DND-41 (cell line): ENCODE measurements at regions not wholly inside any gene's neighbourhood (a gene's known extent, or its start where the extent isn't known, plus 50 kb on each side); places are given as distances from the start of the nearest gene placed in this dataset.

Source experiments
- EZH2 ChIP-seq: IDR thresholded peaks from 3 replicates; pipeline ENCODE4 v1.6.1; 2012; ENCODE audit warnings: borderline replicate concordance, low read depth, mild to moderate bottlenecking, moderate library complexity, low read length, inconsistent platforms; ENCODE audit not compliant: severe bottlenecking
- TF ChIP-seq, protein P1 (sequence below): IDR thresholded peaks from 2 replicates; pipeline ENCODE4 v1.5.1; 2012; ENCODE audit warnings: borderline replicate concordance, low read length, moderate library complexity, mild to moderate bottlenecking; ENCODE audit not compliant: poor library complexity, severe bottlenecking; ENCODE audit errors: extremely low read depth

GRCh38 chr2:195251214-195251613 lies 405.8 kb upstream of the SLC39A10 start:
- TF ChIP-seq, protein P1, sequence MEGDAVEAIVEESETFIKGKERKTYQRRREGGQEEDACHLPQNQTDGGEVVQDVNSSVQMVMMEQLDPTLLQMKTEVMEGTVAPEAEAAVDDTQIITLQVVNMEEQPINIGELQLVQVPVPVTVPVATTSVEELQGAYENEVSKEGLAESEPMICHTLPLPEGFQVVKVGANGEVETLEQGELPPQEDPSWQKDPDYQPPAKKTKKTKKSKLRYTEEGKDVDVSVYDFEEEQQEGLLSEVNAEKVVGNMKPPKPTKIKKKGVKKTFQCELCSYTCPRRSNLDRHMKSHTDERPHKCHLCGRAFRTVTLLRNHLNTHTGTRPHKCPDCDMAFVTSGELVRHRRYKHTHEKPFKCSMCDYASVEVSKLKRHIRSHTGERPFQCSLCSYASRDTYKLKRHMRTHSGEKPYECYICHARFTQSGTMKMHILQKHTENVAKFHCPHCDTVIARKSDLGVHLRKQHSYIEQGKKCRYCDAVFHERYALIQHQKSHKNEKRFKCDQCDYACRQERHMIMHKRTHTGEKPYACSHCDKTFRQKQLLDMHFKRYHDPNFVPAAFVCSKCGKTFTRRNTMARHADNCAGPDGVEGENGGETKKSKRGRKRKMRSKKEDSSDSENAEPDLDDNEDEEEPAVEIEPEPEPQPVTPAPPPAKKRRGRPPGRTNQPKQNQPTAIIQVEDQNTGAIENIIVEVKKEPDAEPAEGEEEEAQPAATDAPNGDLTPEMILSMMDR, result no peak
- TF ChIP-seq EZH2, result no peak
